NOMO-1 treated with DMSO at 0.1 percent for 48 hours (cell line): ENCODE measurements at regions not wholly inside any gene's neighbourhood (a gene's known extent, or its start where the extent isn't known, plus 50 kb on each side); places are given as distances from the start of the nearest gene placed in this dataset.

Experiments used
- DNase-seq: peaks from one replicate; lab custom pipeline; 2025; ENCODE audit not compliant: unreplicated experiment; lab: John Stamatoyannopoulos, UW

DNA sequence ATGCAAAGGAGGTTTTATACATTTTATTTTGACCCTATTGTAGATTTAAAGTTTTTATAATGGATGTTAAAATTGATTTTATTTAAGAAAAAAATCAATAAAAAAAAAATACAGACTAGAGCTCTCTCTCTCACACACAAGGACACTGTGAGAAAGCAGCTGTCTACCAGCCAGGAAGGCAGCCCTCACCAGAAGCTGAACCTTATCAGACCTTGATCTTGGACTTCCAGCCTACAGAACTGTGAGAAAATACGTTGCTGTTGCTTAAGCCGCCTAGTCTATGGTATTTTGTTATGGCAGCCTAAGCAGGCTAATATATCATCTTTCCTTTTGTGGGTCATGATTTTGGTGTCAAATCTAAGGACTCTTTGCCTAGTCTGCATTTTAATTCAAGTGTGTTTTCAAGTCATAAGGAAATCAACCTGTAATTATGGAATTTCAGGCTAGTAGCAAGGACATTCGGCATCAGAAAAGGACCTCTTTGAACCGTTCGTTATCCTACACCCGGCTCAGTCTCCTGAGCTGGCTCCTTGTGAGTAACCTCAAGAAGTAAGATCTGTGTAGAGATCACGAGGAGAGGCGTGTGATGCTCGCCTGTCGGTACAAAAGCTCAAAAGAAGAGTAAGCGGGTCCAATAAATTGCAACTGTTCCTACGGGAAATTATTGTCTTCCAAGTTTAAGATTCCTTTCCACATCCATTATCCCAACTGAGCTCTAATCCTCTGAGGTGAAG, 98.2 kb downstream of the PDCL3 start:
- no peak for DNase-seq

- DNase-seq: no peak
These were observed 100.1 kb downstream of the PDCL3 start for GRCh38 chr2:100662866-100663265.

GRCh38 chr2:100664021-100664755, 101.4 kb downstream of the PDCL3 start:
- DNase-seq: no peak

DNA sequence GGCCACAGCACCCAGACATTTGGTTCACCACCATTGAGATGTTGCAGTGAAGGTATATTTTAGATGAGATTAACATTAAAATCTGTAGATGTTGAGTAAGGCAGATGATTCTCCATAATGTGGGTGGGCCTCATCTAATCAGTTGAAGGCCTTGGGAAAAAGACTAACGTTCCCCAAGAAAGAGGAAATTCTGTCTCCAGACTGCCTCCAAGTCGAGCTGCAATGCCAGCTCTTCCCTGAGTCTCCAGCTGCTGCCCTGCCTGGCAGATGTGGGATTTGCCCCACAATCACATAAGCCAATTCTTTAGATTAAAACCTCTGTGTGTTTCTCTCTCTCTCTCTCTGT, 101.9 kb downstream of the PDCL3 start:
- DNase-seq: no peak

DNA sequence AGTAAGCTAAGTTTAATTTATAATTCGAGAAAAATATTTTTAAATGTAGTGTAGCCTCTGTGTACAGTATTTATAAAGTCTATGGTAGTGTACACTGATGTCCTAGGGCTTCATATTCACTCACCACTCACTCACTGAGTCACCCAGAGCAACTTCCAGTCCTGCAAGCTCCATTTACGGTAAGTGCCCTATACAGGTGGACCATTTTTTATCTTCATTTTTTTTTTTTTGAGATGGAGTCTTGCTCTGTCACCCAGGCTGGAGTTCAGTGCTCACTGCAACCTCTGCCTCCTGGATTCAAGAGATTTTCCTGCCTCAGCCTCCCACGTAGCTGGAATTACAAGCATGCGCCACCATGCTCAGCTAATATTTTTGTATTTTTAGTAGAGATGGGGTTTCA, 104.2 kb downstream of the PDCL3 start:
- DNase-seq: no peak

DNA sequence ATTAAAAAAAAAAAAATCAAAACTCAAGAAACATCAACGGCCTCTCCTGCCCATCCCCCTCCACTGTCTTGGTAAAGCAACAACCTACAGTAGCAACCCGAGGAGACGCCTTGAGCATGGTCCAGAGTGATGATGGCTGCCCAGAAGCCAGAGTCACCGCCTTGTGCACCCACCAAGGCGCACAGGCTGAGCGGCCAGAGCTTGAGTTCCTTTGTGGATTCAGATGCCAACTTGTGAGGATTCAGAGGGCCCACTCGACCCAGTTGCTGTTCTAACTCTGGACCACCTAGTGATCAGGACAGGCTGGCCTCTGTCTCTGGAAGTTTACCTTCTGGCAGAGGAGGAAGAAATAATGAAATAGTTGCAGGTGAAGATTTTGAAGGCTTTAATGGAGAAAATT, 105.0 kb downstream of the PDCL3 start:
- no peak for DNase-seq

- no peak for DNase-seq
These were observed 107.4 kb downstream of the PDCL3 start for GRCh38 chr2:100670232-100670631.

- no peak for DNase-seq
These were observed 110.3 kb downstream of the PDCL3 start for GRCh38 chr2:100673115-100673514.

GRCh38 chr2:100673691-100674485, 111.1 kb downstream of the PDCL3 start:
- DNase-seq: no peak

GRCh38 chr2:100674666-100675065, 111.9 kb downstream of the PDCL3 start:
- no peak for DNase-seq

DNA sequence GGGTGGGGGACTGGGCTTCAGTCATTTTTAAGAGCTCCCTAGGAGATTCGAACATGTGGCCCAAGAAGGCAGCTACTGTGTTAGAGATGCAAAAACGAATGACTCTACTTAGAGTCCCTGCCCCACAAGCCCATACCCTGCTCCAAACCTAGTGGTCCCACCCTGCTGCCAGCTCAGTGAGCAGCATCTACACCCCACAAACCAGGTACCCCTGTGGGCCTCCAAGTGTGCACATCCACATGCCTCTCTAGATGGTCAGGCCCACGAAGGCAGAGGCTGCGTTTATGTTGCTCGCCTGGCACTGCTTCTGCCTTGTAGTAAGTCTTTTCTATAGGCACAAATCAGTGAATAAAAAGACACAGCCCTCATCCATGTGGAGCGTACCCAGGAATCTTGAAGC, 112.6 kb downstream of the PDCL3 start:
- no peak for DNase-seq

DNA sequence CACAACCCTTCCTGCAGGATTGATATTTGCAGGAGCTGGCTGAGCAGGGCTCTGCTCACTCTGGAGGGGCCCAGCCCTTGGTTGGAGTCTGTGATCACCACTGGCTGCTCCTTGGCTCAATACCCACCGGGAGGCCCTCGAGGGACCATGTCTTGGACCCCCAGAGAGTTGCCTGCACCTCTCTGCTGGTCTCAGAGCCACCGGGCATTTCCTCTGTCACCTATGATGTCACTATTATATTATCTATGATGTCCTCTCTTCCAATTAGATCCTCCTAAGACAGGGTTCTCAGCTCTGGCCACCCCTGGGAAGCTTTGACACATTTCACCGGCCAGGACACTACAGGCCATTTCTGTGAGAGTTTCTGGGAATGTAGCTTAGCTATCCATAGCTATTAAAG, 113.1 kb downstream of the PDCL3 start:
- no peak for DNase-seq

GRCh38 chr2:100676346-100676745, 113.6 kb downstream of the PDCL3 start:
- no peak for DNase-seq

- no peak for DNase-seq
These were observed 114.9 kb downstream of the PDCL3 start for GRCh38 chr2:100677611-100678185.

- no peak for DNase-seq
These were observed 116.4 kb downstream of the PDCL3 start for GRCh38 chr2:100679211-100679610.

DNA sequence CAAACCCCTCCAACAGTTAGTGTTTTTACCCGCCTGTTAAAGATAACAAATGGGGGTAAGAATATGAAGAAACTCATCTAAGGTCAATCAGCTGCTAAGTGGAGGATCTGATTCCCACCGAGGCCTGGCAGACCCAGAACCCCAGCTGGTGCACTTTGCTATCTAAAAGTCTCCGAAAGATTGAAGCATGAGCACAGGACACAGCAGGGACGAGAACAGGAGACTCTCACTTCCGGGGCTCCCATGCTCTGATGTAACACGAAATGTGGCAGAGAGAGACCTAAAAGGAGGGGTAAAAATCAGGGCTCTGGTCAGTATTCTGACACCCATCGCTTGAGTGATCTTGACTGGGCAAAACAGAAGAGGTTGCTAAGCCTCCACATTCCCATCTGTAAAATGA, 119.7 kb downstream of the PDCL3 start:
- no peak for DNase-seq

DNA sequence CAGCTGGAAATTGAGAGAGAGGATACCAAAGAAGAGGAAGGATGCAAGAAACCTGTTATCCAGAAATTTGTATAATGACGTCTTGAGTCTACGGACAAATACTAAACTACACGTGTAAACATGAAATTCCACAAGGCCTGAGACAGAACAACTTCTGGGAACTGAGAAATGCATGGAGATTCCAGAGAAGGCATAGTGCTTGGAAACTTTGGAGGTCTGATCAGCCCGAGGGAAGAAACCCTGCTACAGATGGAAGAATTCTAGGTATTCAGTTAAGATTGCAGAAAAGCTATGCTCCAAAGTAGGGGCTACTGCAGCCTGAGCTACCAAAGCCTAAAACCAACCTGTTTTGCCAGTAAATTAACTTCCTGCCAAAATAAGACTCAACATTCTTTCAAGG, 120.4 kb downstream of the PDCL3 start:
- no peak for DNase-seq

DNA sequence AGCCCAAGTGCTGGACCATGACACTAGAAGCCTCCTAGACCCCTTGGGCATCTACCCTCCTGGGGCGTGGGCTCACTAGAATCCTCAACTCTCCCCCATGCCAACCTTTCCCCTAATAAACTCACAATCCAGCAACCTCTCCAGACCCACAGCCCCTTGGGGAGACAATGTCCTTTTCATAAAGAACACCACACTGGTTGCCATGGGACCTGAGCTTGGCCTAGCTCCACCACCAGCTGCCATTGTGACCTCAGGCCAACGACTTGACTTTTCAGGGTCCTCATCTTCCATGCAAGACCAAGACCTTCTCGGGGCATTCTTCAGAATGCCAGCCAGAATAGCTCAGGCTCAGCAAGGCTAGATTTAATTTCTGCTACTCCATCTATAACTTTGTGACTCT, 128.1 kb upstream of the NPAS2 start:
- no peak for DNase-seq

GRCh38 chr2:100692381-100692780, 127.6 kb upstream of the NPAS2 start:
- DNase-seq: no peak

- DNase-seq: no peak
These were observed 127.0 kb upstream of the NPAS2 start for GRCh38 chr2:100692906-100693305.

DNA sequence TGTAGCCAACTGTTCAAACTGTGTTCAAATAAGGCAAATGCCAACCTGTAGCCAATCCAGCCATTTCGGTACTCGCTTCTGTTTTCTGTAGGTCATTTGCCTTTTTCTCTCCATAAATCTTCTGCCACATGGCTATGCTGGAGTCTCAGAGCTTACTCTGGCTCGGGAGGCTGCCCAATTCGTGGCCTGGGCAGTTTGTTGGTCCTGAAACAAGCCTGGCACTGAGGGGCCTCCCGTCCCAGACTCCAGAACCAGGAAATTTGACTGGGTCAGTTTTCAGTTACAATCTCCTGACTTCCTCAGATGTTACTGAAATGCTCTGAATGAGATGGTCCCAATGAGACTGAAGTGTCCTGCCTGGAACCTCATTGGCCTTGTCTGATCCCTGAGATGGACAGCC, 120.8 kb upstream of the NPAS2 start:
- DNase-seq: no peak
